ENCODE measurements at regions not wholly inside any gene's neighbourhood (a gene's known extent, or its start where the extent isn't known, plus 50 kb on each side); places are given as distances from the start of the nearest gene placed in this dataset.

DNA sequence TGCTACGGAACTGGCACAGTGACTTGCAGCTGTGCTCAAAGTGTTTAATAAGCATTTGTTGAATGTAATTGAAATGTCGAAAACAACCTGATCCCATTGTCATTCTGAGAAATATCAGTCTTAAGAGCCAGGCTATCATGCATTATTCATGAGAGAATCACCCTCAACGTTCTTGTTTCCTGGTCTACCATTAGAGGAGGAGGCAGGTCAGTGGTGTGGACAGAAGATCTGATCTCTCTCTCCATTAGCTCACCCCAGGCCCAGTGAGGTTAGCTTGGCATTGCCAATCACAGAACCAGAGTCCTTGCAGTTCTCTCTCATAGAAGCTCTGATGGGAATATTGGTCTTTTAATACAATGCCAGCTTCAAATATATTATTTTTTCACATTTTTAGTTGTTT is 121.1 kb upstream of the SPON1 start:
- no peak for TF ChIP-seq CTCF (IDR thresholded peaks at IDR 0.05)
- no peak for TF ChIP-seq POLR2AphosphoS5 (IDR thresholded peaks at IDR 0.05)
- no peak for TF ChIP-seq EP300 (IDR thresholded peaks at IDR 0.05)
